A204.1 (cell line): ENCODE measurements at regions not wholly inside any gene's neighbourhood (a gene's known extent, or its start where the extent isn't known, plus 50 kb on each side); places are given as distances from the start of the nearest gene placed in this dataset.
"Not testable (repeated sequence)": the region's sequence is repeated elsewhere in the genome, so short reads cannot be mapped to it uniquely, and the experiment has no call there.

Experiments
- FAIRE-seq: peaks from 2 replicates; lab custom pipeline; 2012; peaks lifted over from hg19 to GRCh38; lab: Jason Lieb, UNC

- FAIRE-seq, result no peak
Measured at GRCh38 chr2:121818546-121818945, 63.1 kb downstream of the TSN start.

- no peak for FAIRE-seq
Measured at GRCh38 chr2:121819846-121820245, 64.4 kb downstream of the TSN start.

- FAIRE-seq, result no peak
Measured at GRCh38 chr2:121821476-121822158, 66.2 kb downstream of the TSN start.

- no peak for FAIRE-seq
Measured at GRCh38 chr2:121824264-121824663, 68.8 kb downstream of the TSN start.

- FAIRE-seq, result no peak
Measured at GRCh38 chr2:121825003-121825950, 69.8 kb downstream of the TSN start.

GRCh38 chr2:121826036-121826435, 70.6 kb downstream of the TSN start:
- no peak for FAIRE-seq

- no peak for FAIRE-seq
Measured at GRCh38 chr2:121828281-121828731, 72.9 kb downstream of the TSN start.

GRCh38 chr2:121830809-121831208, 75.4 kb downstream of the TSN start:
- no peak for FAIRE-seq

GRCh38 chr2:121831841-121832240, 76.4 kb downstream of the TSN start:
- FAIRE-seq, result no peak

GRCh38 chr2:121832412-121833357, 77.2 kb downstream of the TSN start:
- no peak for FAIRE-seq

- FAIRE-seq, result no peak
Measured at GRCh38 chr2:121833358-121833723, 77.9 kb downstream of the TSN start.

GRCh38 chr2:121836611-121837010, 81.2 kb downstream of the TSN start:
- FAIRE-seq, result no peak

GRCh38 chr2:121837591-121837990, 82.1 kb downstream of the TSN start:
- no peak for FAIRE-seq

- FAIRE-seq, result no peak
Measured at GRCh38 chr2:121838551-121838950, 83.1 kb downstream of the TSN start.

GRCh38 chr2:121839584-121839983, 84.1 kb downstream of the TSN start:
- no peak for FAIRE-seq

- no peak for FAIRE-seq
Measured at GRCh38 chr2:121849236-121849635, 93.8 kb downstream of the TSN start.

- FAIRE-seq, result not testable (repeated sequence)
Measured at GRCh38 chr2:121853149-121853548, 97.7 kb downstream of the TSN start.

- no peak for FAIRE-seq
Measured at GRCh38 chr2:121855510-121855909, 100.1 kb downstream of the TSN start.

- no peak for FAIRE-seq
Measured at GRCh38 chr2:121856360-121856759, 100.9 kb downstream of the TSN start.

GRCh38 chr2:121858369-121858768, 102.9 kb downstream of the TSN start:
- no peak for FAIRE-seq

- FAIRE-seq, result no peak
Measured at GRCh38 chr2:121858847-121859246, 103.4 kb downstream of the TSN start.

- no peak for FAIRE-seq
Measured at GRCh38 chr2:121860033-121860757, 104.7 kb downstream of the TSN start.
